CD14-positive monocyte (primary cell): ENCODE measurements at regions not wholly inside any gene's neighbourhood (a gene's known extent, or its start where the extent isn't known, plus 50 kb on each side); places are given as distances from the start of the nearest gene placed in this dataset.

Experiments
- DNase-seq, 3 donors: peaks; one replicate each; pipeline ENCODE4 v3.0.0-alpha.2; 2011 to 2022
- H2AFZ ChIP-seq: 2 replicates; pipeline ENCODE4 v1.6.0; 2012; ENCODE audit warnings: mild to moderate bottlenecking, low read depth, low read length, inconsistent platforms; ENCODE audit not compliant: insufficient read depth, poor library complexity, severe bottlenecking
- H3K27ac ChIP-seq, 2 donors: 1 replicate in 1 of 2; 2 replicates in 1 of 2; pipeline ENCODE4 v1.5.1; 2012 to 2013; ENCODE audit warnings: low read length in 2 of 2, control low read depth in 1 of 2, inconsistent platforms in 1 of 2, low read depth in 1 of 2, mild to moderate bottlenecking in 1 of 2
- H3K27me3 ChIP-seq, 2 donors: one replicate each; pipeline versions ENCODE4 v1.6.0 to v1.6.1; 2011 to 2013; ENCODE audit warnings: low read length in 2 of 2; ENCODE audit not compliant: control insufficient read depth in 2 of 2, insufficient read depth in 2 of 2
- H3K36me3 ChIP-seq, 2 donors: replicated peaks in 1 of 2; 1 replicate in 1 of 2; 2 replicates in 1 of 2; pipeline versions ENCODE4 v1.5.1 to v1.6.1; 2012 to 2013; ENCODE audit warnings: low read length in 2 of 2, control low read depth in 1 of 2, inconsistent platforms in 1 of 2, mild to moderate bottlenecking in 1 of 2; ENCODE audit not compliant: insufficient read depth in 2 of 2, control insufficient read depth in 1 of 2
- H3K4me1 ChIP-seq, 2 donors: 1 replicate in 1 of 2; 2 replicates in 1 of 2; pipeline versions ENCODE4 v1.5.1 to v1.6.1; 2012 to 2013; ENCODE audit warnings: low read length in 2 of 2, control low read depth in 1 of 2, inconsistent platforms in 1 of 2, mild to moderate bottlenecking in 1 of 2, moderate library complexity in 1 of 2; ENCODE audit not compliant: insufficient read depth in 2 of 2, control insufficient read depth in 1 of 2
- H3K4me2 ChIP-seq: replicated peaks from 2 replicates; pipeline ENCODE3; 2012; ENCODE audit warnings: low read length, moderate library complexity, mild to moderate bottlenecking; ENCODE audit not compliant: poor library complexity, severe bottlenecking; ENCODE audit errors: extremely low read depth
- H3K4me3 ChIP-seq, 3 experiments: fragments of 200-600 bp in 1 of 3; sonication (generic) in 1 of 3; replicated peaks in 1 of 3; 1 replicate in 2 of 3; 2 replicates in 1 of 3; pipeline ENCODE4 v1.5.1; 2011 to 2013; ENCODE audit warnings: low read length in 3 of 3, mild to moderate bottlenecking in 3 of 3, control low read depth in 2 of 3, low read depth in 2 of 3, inconsistent platforms in 1 of 3, moderate library complexity in 1 of 3
- H3K79me2 ChIP-seq: 2 replicates; pipeline ENCODE4 v1.6.0; 2012; ENCODE audit warnings: mild to moderate bottlenecking, control low read depth, inconsistent platforms, low read length, moderate library complexity; ENCODE audit not compliant: insufficient read depth
- H3K9ac ChIP-seq: 2 replicates; pipeline ENCODE4 v1.6.0; 2017; ENCODE audit warnings: low read length, mild to moderate bottlenecking; ENCODE audit not compliant: insufficient read depth, poor library complexity, severe bottlenecking
- H3K9me3 ChIP-seq, 2 donors: replicated peaks in 1 of 2; 1 replicate in 1 of 2; 2 replicates in 1 of 2; pipeline versions ENCODE4 v1.5.1 to v1.6.1; 2012 to 2013; ENCODE audit warnings: low read length in 2 of 2, control low read depth in 1 of 2; ENCODE audit not compliant: control insufficient read depth in 1 of 2, insufficient read depth in 1 of 2
- H4K20me1 ChIP-seq: 2 replicates; pipeline ENCODE4 v1.6.0; 2012; ENCODE audit warnings: mild to moderate bottlenecking, low read length, control low read depth, moderate library complexity; ENCODE audit not compliant: insufficient read depth
- H3K27ac Mint-ChIP-seq, 7 donors: one replicate each; pipeline ENCODE4 v1.8.0; 2020; ENCODE audit warnings: mild to moderate bottlenecking in 7 of 7, mixed read lengths in 7 of 7, moderate library complexity in 6 of 7, inconsistent platforms in 2 of 7
- H3K27me3 Mint-ChIP-seq, 3 donors: one replicate each; pipeline ENCODE4 v1.8.0; 2021 to 2022; ENCODE audit warnings: low read depth in 3 of 3, mild to moderate bottlenecking in 3 of 3, mixed read lengths in 3 of 3, moderate library complexity in 3 of 3, inconsistent platforms in 1 of 3
- H3K36me3 Mint-ChIP-seq, 2 donors: one replicate each; pipeline ENCODE4 v1.8.0; 2020; ENCODE audit warnings: mixed read lengths in 2 of 2, inconsistent platforms in 1 of 2, mild to moderate bottlenecking in 1 of 2
- H3K4me1 Mint-ChIP-seq: one replicate; pipeline ENCODE4 v1.8.0; 2020; ENCODE audit warnings: mild to moderate bottlenecking, mixed read lengths
- H3K4me3 Mint-ChIP-seq, 2 donors: one replicate each; pipeline ENCODE4 v1.8.0; 2020; ENCODE audit warnings: mild to moderate bottlenecking in 2 of 2, mixed read lengths in 2 of 2, moderate library complexity in 1 of 2
- H3K9me3 Mint-ChIP-seq, 7 donors: one replicate each; pipeline ENCODE4 v1.8.0; 2020 to 2022; ENCODE audit warnings: mixed read lengths in 7 of 7, mild to moderate bottlenecking in 6 of 7, moderate library complexity in 6 of 7, inconsistent platforms in 2 of 7
- CTCF ChIP-seq: fragments of 200-600 bp; IDR thresholded peaks from one replicate; pipeline ENCODE4 v1.8.0; 2022; ENCODE audit warnings: antibody characterized with exemption, mild to moderate bottlenecking
- WGBS: methylation state at CpG from one replicate; pipeline ENCODE4 v1.1.5; 2013; ENCODE audit warnings: missing lambda C conversion rate; ENCODE audit not compliant: insufficient coverage; 5-methylcytosine and 5-hydroxymethylcytosine counted together
- intact Hi-C, 2 donors: fragments of 100-400 bp; cut with micrococcal nuclease; formaldehyde crosslinking; loops; one replicate each; pipeline versions ENCODE4 v1.15.0 to v1.15.1; 2023

- intact Hi-C loops = no loop called here
- Mint-ChIP-seq H3K36me3 (no peaks in the 10 kb centered on the region), H3K9me3 (no peaks in the 10 kb centered on the region), H3K4me3 (no peak overlapping the region), H3K27ac (no peak overlapping the region), H3K27me3 (no peaks in the 10 kb centered on the region), H3K4me1 (no peaks in the 10 kb centered on the region)
- Histone ChIP-seq H3K27me3 (no peaks in the 10 kb centered on the region), H3K9ac (no peak overlapping the region), H3K9me3 (no peaks in the 10 kb centered on the region), H3K4me3 (no peak overlapping the region), H4K20me1 (no peaks in the 10 kb centered on the region), H3K4me2 (no peak overlapping the region), H3K36me3 (no peaks in the 10 kb centered on the region), H3K27ac (no peak overlapping the region), H2AFZ (no peak overlapping the region), H3K79me2 (no peaks in the 10 kb centered on the region), H3K4me1 (no peaks in the 10 kb centered on the region)
- WGBS = 100% methylated on average over 1 of the region's 3 CpGs
- no peak for DNase-seq
- TF ChIP-seq CTCF = no peak
These were observed 125.2 kb downstream of the MGST1 start for GRCh38 chr12:16472631-16473030.

DNA sequence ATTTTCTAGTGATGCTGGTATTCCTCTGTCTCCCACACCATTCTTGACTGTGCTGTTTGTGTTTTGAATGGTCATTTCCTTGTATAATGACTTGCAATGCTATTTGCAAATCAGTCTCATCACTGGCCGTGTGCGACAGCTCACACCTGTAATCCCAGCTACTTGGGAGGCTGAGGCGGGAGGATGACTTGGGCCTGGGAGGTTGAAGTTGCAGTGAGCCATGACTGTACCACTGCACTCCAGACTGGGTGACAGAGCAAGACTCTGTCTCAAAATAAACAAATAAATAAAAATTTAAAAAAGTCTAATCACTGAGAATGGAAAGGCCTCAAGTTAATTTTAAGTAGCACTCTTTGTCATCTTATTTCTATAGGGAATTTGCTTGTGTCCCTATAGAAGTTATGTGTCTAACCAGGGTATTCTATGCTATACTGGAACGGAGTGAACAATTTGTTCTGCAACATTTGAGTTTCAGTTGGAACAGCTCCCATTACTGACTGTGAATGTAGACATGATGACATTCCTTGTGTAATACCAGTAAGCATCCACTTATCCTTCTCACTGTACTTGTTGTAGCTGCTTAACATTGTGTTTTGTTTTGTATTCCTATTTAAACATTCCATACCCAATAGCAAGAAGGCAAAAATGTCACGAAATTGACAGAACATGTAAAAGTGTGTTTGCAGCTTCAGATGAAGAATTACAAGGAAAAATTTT lies 126.3 kb downstream of the MGST1 start:
- intact Hi-C loops = no loop called here
- H3K27me3 ChIP-seq = no peaks in the 10 kb centered on the region
- H3K4me3 Mint-ChIP-seq = no peak overlapping the region
- H3K79me2 ChIP-seq = no peaks in the 10 kb centered on the region
- H4K20me1 ChIP-seq = no peaks in the 10 kb centered on the region
- H3K27me3 Mint-ChIP-seq = no peaks in the 10 kb centered on the region
- no peak overlapping the region for H3K27ac Mint-ChIP-seq
- H3K27ac ChIP-seq = no peak overlapping the region
- no peaks in the 10 kb centered on the region for H3K36me3 ChIP-seq
- no peaks in the 10 kb centered on the region for H3K9me3 ChIP-seq
- H3K9me3 Mint-ChIP-seq = peaks cover 0 to 4% (median 0%) of the 10 kb centered on the region in 7 donors
- no peaks in the 10 kb centered on the region for H3K4me1 Mint-ChIP-seq
- H3K4me2 ChIP-seq = no peak overlapping the region
- no peaks in the 10 kb centered on the region for H3K36me3 Mint-ChIP-seq
- WGBS = no CpG with 5 or more reads among the region's 5 CpGs
- TF ChIP-seq CTCF = no peak
- DNase-seq = no peak
- H2AFZ ChIP-seq = no peak overlapping the region
- no peaks in the 10 kb centered on the region for H3K4me1 ChIP-seq
- H3K9ac ChIP-seq = no peak overlapping the region
- no peak overlapping the region for H3K4me3 ChIP-seq
